IPS-15b (cell line): ENCODE measurements at regions not wholly inside any gene's neighbourhood (a gene's known extent, or its start where the extent isn't known, plus 50 kb on each side); places are given as distances from the start of the nearest gene placed in this dataset.

Experiments
- H3K27me3 ChIP-seq: one replicate; pipeline ENCODE4 v1.6.1; 2013; ENCODE audit warnings: low read length; ENCODE audit not compliant: control insufficient read depth, insufficient read depth
- H3K36me3 ChIP-seq: one replicate; pipeline ENCODE4 v1.6.1; 2013; ENCODE audit warnings: low read length; ENCODE audit not compliant: control insufficient read depth, insufficient read depth
- H3K4me1 ChIP-seq: one replicate; pipeline ENCODE4 v1.6.1; 2013; ENCODE audit warnings: mild to moderate bottlenecking, low read length; ENCODE audit not compliant: control insufficient read depth, insufficient read depth
- H3K4me3 ChIP-seq: one replicate; pipeline ENCODE4 v1.5.1; 2013; ENCODE audit warnings: low read depth, low read length
- H3K9ac ChIP-seq: one replicate; pipeline ENCODE4 v1.6.1; 2013; ENCODE audit warnings: low read depth, mild to moderate bottlenecking, low read length
- H3K9me3 ChIP-seq: one replicate; pipeline ENCODE4 v1.6.1; 2013; ENCODE audit warnings: mild to moderate bottlenecking, low read length; ENCODE audit not compliant: control insufficient read depth, insufficient read depth

- no peaks in the 10 kb centered on the region for H3K36me3 ChIP-seq
- H3K9me3 ChIP-seq: no peaks in the 10 kb centered on the region
- no peak overlapping the region for H3K4me3 ChIP-seq
- H3K9ac ChIP-seq: no peak overlapping the region
- no peaks in the 10 kb centered on the region for H3K27me3 ChIP-seq
- peaks cover 18% of the 10 kb centered on the region for H3K4me1 ChIP-seq
These were observed 491.6 kb upstream of the NECTIN3 start for GRCh38 chr3:110579840-110580550.

GRCh38 chr3:110583373-110583935, 488.2 kb upstream of the NECTIN3 start:
- H3K9ac ChIP-seq: no peak overlapping the region
- H3K36me3 ChIP-seq: no peaks in the 10 kb centered on the region
- H3K27me3 ChIP-seq: no peaks in the 10 kb centered on the region
- H3K4me1 ChIP-seq: peaks cover 5% of the 10 kb centered on the region
- H3K9me3 ChIP-seq: no peaks in the 10 kb centered on the region
- H3K4me3 ChIP-seq: no peak overlapping the region

GRCh38 chr3:110588906-110589305, 482.7 kb upstream of the NECTIN3 start:
- no peaks in the 10 kb centered on the region for H3K4me1 ChIP-seq
- H3K9ac ChIP-seq: no peak overlapping the region
- H3K36me3 ChIP-seq: no peaks in the 10 kb centered on the region
- H3K4me3 ChIP-seq: no peak overlapping the region
- no peaks in the 10 kb centered on the region for H3K27me3 ChIP-seq
- no peaks in the 10 kb centered on the region for H3K9me3 ChIP-seq

- Histone ChIP-seq H3K4me1 (no peaks in the 10 kb centered on the region), H3K9ac (no peak overlapping the region), H3K27me3 (no peaks in the 10 kb centered on the region), H3K4me3 (no peak overlapping the region), H3K36me3 (no peaks in the 10 kb centered on the region), H3K9me3 (no peaks in the 10 kb centered on the region)
These were observed 482.3 kb upstream of the NECTIN3 start for GRCh38 chr3:110589341-110589740.

GRCh38 chr3:110593749-110594148, 477.9 kb upstream of the NECTIN3 start:
- peaks cover 11% of the 10 kb centered on the region for H3K4me1 ChIP-seq
- no peak overlapping the region for H3K9ac ChIP-seq
- H3K27me3 ChIP-seq: no peaks in the 10 kb centered on the region
- peaks cover 4% of the 10 kb centered on the region for H3K9me3 ChIP-seq
- H3K4me3 ChIP-seq: no peak overlapping the region
- H3K36me3 ChIP-seq: no peaks in the 10 kb centered on the region

GRCh38 chr3:110598847-110599490, 472.6 kb upstream of the NECTIN3 start:
- Histone ChIP-seq H3K9ac (no peak overlapping the region), H3K27me3 (no peaks in the 10 kb centered on the region), H3K4me3 (no peak overlapping the region), H3K36me3 (no peaks in the 10 kb centered on the region), H3K9me3 (peaks cover 4% of the 10 kb centered on the region), H3K4me1 (peaks cover 16% of the 10 kb centered on the region)

GRCh38 chr3:110608566-110608965, 463.1 kb upstream of the NECTIN3 start:
- no peak overlapping the region for H3K4me3 ChIP-seq
- H3K9ac ChIP-seq: no peak overlapping the region
- no peaks in the 10 kb centered on the region for H3K36me3 ChIP-seq
- H3K4me1 ChIP-seq: no peaks in the 10 kb centered on the region
- no peaks in the 10 kb centered on the region for H3K9me3 ChIP-seq
- no peaks in the 10 kb centered on the region for H3K27me3 ChIP-seq

GRCh38 chr3:110612045-110612444, 459.6 kb upstream of the NECTIN3 start:
- Histone ChIP-seq H3K36me3 (no peaks in the 10 kb centered on the region), H3K4me3 (no peak overlapping the region), H3K4me1 (no peaks in the 10 kb centered on the region), H3K27me3 (no peaks in the 10 kb centered on the region), H3K9ac (no peak overlapping the region), H3K9me3 (no peaks in the 10 kb centered on the region)

GRCh38 chr3:110614186-110614585, 457.4 kb upstream of the NECTIN3 start:
- no peaks in the 10 kb centered on the region for H3K9me3 ChIP-seq
- no peak overlapping the region for H3K4me3 ChIP-seq
- H3K4me1 ChIP-seq: no peaks in the 10 kb centered on the region
- H3K36me3 ChIP-seq: no peaks in the 10 kb centered on the region
- H3K27me3 ChIP-seq: no peaks in the 10 kb centered on the region
- H3K9ac ChIP-seq: no peak overlapping the region

GRCh38 chr3:110615454-110615853, 456.2 kb upstream of the NECTIN3 start:
- Histone ChIP-seq H3K4me3 (no peak overlapping the region), H3K36me3 (no peaks in the 10 kb centered on the region), H3K4me1 (no peaks in the 10 kb centered on the region), H3K27me3 (no peaks in the 10 kb centered on the region), H3K9me3 (no peaks in the 10 kb centered on the region), H3K9ac (no peak overlapping the region)

GRCh38 chr3:110618512-110619226, 452.9 kb upstream of the NECTIN3 start:
- Histone ChIP-seq H3K36me3 (no peaks in the 10 kb centered on the region), H3K9me3 (peaks cover 3% of the 10 kb centered on the region), H3K4me3 (no peak overlapping the region), H3K27me3 (no peaks in the 10 kb centered on the region), H3K4me1 (no peaks in the 10 kb centered on the region), H3K9ac (no peak overlapping the region)
